ENCODE measurements at regions not wholly inside any gene's neighbourhood (a gene's known extent, or its start where the extent isn't known, plus 50 kb on each side); places are given as distances from the start of the nearest gene placed in this dataset.
"Not testable (repeated sequence)": the region's sequence is repeated elsewhere in the genome, so short reads cannot be mapped to it uniquely, and the experiment has no call there.

DNA sequence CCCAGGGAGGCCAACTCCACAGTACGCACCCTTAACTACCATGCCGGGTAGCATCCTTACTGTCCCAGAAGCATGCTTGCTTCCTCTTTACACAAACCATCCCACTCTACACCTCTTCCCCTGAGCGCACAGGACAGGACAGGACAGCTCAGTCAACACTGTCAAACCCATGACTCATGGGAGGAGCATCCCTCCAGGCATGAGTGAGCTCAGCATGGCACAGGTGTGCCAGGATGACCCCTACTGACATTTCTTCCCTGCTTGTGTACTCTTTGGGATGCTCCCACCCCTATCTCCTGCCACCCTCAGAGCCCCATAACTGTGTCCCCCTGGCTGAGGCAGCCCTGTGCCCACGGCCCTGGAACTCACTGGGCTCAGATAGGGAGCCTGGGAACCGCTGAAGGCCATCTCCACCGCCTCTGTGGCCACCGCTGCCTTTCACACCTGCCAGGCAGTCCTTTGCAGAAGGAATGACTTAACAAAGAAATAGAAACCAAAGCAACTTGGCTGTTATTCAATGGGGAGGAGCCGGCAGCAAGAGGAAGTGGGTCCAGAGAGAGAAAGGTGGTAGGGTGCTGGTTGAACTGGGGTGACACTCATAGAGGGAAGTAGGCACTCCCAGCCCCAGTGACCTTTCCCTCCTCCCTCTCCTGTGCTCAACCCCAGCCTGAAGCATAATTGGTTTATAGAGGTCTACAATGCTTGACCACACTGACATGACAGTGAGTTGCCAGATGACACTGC, 119.1 kb downstream of the CDRT15L2 start:
- not testable (repeated sequence) for H3K9me2 ChIP-seq (replicated peaks; ENCODE audit: low read depth, low read length); H3K27me3 ChIP-seq (ENCODE audit: insufficient read depth, low read length, poor library complexity, severe bottlenecking); H3K9ac ChIP-seq (ENCODE audit: low read depth, low read length, poor library complexity, severe bottlenecking); H3K4me2 ChIP-seq (ENCODE audit: low read depth, low read length, poor library complexity, severe bottlenecking); H4K20me1 ChIP-seq (ENCODE audit: insufficient read depth, low read length, poor library complexity, severe bottlenecking); H3K4me3 ChIP-seq (ENCODE audit: low read length, poor library complexity, severe bottlenecking); H2AFZ ChIP-seq (ENCODE audit: low read length); H3K4me1 ChIP-seq (ENCODE audit: insufficient read depth, low read length, poor library complexity, severe bottlenecking); H3K9me3 ChIP-seq (ENCODE audit: insufficient read depth, low read depth, low read length); H3F3A ChIP-seq (ENCODE audit: low read depth); H3K79me2 ChIP-seq (ENCODE audit: insufficient read depth, low read length); H3K36me3 ChIP-seq (ENCODE audit: insufficient read depth, low read length)

DNA sequence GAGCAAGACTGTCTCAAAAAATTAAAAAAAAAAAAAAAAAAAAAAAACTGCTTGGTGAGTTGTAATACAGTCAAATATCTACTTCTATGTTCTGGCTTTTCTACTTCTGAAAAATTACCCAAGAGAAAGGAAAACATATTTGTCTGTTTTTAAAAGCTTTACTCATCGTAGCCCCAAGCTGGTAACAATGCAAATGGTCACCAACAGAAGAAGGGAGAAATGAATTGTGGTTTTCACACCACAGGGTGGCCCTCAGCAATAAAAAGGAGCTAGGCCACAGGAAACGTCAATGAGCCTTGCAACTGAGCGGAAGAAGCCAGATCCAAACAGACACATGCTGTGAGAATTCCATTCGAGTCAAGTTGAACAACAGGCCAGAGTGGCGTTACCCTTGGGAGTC, 121.0 kb downstream of the CDRT15L2 start:
- H3K9me2 ChIP-seq (replicated peaks; ENCODE audit: low read depth, low read length); H3K27me3 ChIP-seq (ENCODE audit: insufficient read depth, low read length, poor library complexity, severe bottlenecking); H3K4me2 ChIP-seq (ENCODE audit: low read depth, low read length, poor library complexity, severe bottlenecking); H3F3A ChIP-seq (ENCODE audit: low read depth); H2AFZ ChIP-seq (ENCODE audit: low read length); H3K4me1 ChIP-seq (ENCODE audit: insufficient read depth, low read length, poor library complexity, severe bottlenecking); H3K79me2 ChIP-seq (ENCODE audit: insufficient read depth, low read length); H3K9me3 ChIP-seq (ENCODE audit: insufficient read depth, low read depth, low read length); H3K36me3 ChIP-seq (ENCODE audit: insufficient read depth, low read length); H3K9ac ChIP-seq (ENCODE audit: low read depth, low read length, poor library complexity, severe bottlenecking); H3K4me3 ChIP-seq (ENCODE audit: low read length, poor library complexity, severe bottlenecking); H4K20me1 ChIP-seq (ENCODE audit: insufficient read depth, low read length, poor library complexity, severe bottlenecking): not testable (repeated sequence)

DNA sequence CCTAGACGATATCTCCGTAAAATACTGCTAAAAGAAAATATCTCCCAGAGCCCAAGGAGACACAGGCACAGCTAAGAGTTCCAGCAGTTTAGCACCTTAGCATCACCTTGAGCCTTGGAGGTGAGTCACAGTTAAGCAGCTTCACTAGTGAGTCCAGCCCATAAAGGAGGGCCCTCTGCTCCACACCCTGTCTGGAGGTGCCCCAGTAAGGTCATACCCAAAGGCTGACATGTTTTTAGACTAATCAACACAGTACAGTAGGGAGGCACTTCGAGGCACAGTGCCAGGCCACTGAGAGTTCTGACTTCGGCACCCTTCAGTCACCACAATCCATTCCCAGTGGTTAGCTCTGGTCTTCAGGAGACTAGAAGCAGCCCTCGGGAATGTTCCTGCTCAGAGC, 121.8 kb downstream of the CDRT15L2 start:
- not testable (repeated sequence) for H3F3A ChIP-seq (ENCODE audit: low read depth); H4K20me1 ChIP-seq (ENCODE audit: insufficient read depth, low read length, poor library complexity, severe bottlenecking); H3K4me3 ChIP-seq (ENCODE audit: low read length, poor library complexity, severe bottlenecking); H3K9me3 ChIP-seq (ENCODE audit: insufficient read depth, low read depth, low read length); H3K4me2 ChIP-seq (ENCODE audit: low read depth, low read length, poor library complexity, severe bottlenecking); H3K9me2 ChIP-seq (replicated peaks; ENCODE audit: low read depth, low read length); H3K36me3 ChIP-seq (ENCODE audit: insufficient read depth, low read length); H3K9ac ChIP-seq (ENCODE audit: low read depth, low read length, poor library complexity, severe bottlenecking); H2AFZ ChIP-seq (ENCODE audit: low read length); H3K4me1 ChIP-seq (ENCODE audit: insufficient read depth, low read length, poor library complexity, severe bottlenecking); H3K79me2 ChIP-seq (ENCODE audit: insufficient read depth, low read length); H3K27me3 ChIP-seq (ENCODE audit: insufficient read depth, low read length, poor library complexity, severe bottlenecking)

DNA sequence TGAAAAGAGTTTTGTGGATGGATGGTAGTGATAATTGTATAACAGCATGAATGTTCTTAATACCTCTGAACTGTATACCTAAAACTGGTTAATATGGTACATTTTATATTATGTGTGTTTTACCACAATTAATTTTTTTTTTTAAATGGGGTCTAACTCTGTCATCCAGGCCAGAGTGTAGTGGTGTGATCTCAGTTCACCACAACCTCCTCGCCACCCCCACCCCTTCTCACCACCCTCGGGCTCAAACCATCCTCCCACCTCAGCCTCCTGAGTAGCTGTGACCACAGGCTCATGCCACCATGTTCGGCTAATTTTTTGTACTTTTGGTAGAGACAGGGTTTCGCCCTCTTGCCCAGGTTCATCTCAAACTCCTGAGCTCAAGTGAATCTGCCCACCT, 123.2 kb downstream of the CDRT15L2 start:
- TF ChIP-seq, protein P1, sequence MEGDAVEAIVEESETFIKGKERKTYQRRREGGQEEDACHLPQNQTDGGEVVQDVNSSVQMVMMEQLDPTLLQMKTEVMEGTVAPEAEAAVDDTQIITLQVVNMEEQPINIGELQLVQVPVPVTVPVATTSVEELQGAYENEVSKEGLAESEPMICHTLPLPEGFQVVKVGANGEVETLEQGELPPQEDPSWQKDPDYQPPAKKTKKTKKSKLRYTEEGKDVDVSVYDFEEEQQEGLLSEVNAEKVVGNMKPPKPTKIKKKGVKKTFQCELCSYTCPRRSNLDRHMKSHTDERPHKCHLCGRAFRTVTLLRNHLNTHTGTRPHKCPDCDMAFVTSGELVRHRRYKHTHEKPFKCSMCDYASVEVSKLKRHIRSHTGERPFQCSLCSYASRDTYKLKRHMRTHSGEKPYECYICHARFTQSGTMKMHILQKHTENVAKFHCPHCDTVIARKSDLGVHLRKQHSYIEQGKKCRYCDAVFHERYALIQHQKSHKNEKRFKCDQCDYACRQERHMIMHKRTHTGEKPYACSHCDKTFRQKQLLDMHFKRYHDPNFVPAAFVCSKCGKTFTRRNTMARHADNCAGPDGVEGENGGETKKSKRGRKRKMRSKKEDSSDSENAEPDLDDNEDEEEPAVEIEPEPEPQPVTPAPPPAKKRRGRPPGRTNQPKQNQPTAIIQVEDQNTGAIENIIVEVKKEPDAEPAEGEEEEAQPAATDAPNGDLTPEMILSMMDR (conservative IDR thresholded peaks at IDR 0.05; ENCODE audit: low read length) = no peak
- TF ChIP-seq EZH2phosphoT487 (IDR thresholded peaks at IDR 0.05; ENCODE audit: borderline replicate concordance) = no peak
- no peaks in the 10 kb centered on the region for H3K9me2 ChIP-seq (replicated peaks; ENCODE audit: low read depth, low read length)
- no peaks in the 10 kb centered on the region for H3F3A ChIP-seq (ENCODE audit: low read depth)
- H3K9ac ChIP-seq (ENCODE audit: low read depth, low read length, poor library complexity, severe bottlenecking) = no peak overlapping the region
- no peaks in the 10 kb centered on the region for H3K9me3 ChIP-seq (ENCODE audit: insufficient read depth, low read depth, low read length)
- H2AFZ ChIP-seq (ENCODE audit: low read length) = no peak overlapping the region
- no peaks in the 10 kb centered on the region for H3K27me3 ChIP-seq (ENCODE audit: insufficient read depth, low read length, poor library complexity, severe bottlenecking)
- no peaks in the 10 kb centered on the region for H3K79me2 ChIP-seq (ENCODE audit: insufficient read depth, low read length)
- no peaks in the 10 kb centered on the region for H4K20me1 ChIP-seq (ENCODE audit: insufficient read depth, low read length, poor library complexity, severe bottlenecking)
- H3K4me3 ChIP-seq (ENCODE audit: low read length, poor library complexity, severe bottlenecking) = no peak overlapping the region
- H3K36me3 ChIP-seq (ENCODE audit: insufficient read depth, low read length) = no peaks in the 10 kb centered on the region
- no peak overlapping the region for H3K4me2 ChIP-seq (ENCODE audit: low read depth, low read length, poor library complexity, severe bottlenecking)
- H3K4me1 ChIP-seq (ENCODE audit: insufficient read depth, low read length, poor library complexity, severe bottlenecking) = no peaks in the 10 kb centered on the region

Data from Loucy (cell line).